ENCODE measurements at regions not wholly inside any gene's neighbourhood (a gene's known extent, or its start where the extent isn't known, plus 50 kb on each side); places are given as distances from the start of the nearest gene placed in this dataset.

GRCh38 chr14:85169381-85169780 lies 360.6 kb upstream of the FLRT2 start:
- intact Hi-C loops (cut with DNase I): no loop called here
- Histone ChIP-seq H3K27me3 (replicated peaks; ENCODE audit: insufficient read depth) (no peaks in the 10 kb centered on the region), H3K36me3 (no peaks in the 10 kb centered on the region), H3K27ac (no peak overlapping the region), H3K4me3 (no peak overlapping the region), H3K4me1 (replicated peaks) (no peaks in the 10 kb centered on the region), H3K9me3 (no peaks in the 10 kb centered on the region)
- TF ChIP-seq POLR2AphosphoS5 (IDR thresholded peaks at IDR 0.05) (no peak), POLR2A (IDR thresholded peaks at IDR 0.05) (no peak), CTCF (IDR thresholded peaks at IDR 0.05) (no peak)
- no peak for DNase-seq (ENCODE audit: low spot score)

- Histone ChIP-seq H3K27me3 (replicated peaks; ENCODE audit: insufficient read depth) (no peaks in the 10 kb centered on the region), H3K27ac (no peak overlapping the region), H3K36me3 (no peaks in the 10 kb centered on the region), H3K4me1 (replicated peaks) (no peaks in the 10 kb centered on the region), H3K4me3 (no peak overlapping the region), H3K9me3 (no peaks in the 10 kb centered on the region)
- TF ChIP-seq CTCF (IDR thresholded peaks at IDR 0.05) (no peak), POLR2AphosphoS5 (IDR thresholded peaks at IDR 0.05) (no peak), POLR2A (IDR thresholded peaks at IDR 0.05) (no peak)
- intact Hi-C loops (cut with DNase I): no loop called here
- no peak for DNase-seq (ENCODE audit: low spot score)
- 41% methylated on average over 2 of the region's 2 CpGs for WGBS
Observed at GRCh38 chr14:85172290-85172689, 357.7 kb upstream of the FLRT2 start.

- Histone ChIP-seq H3K4me3 (no peak overlapping the region), H3K27ac (no peak overlapping the region), H3K27me3 (replicated peaks; ENCODE audit: insufficient read depth) (no peaks in the 10 kb centered on the region), H3K9me3 (no peaks in the 10 kb centered on the region), H3K36me3 (no peaks in the 10 kb centered on the region), H3K4me1 (replicated peaks) (no peaks in the 10 kb centered on the region)
- intact Hi-C loops (cut with DNase I): no loop called here
- TF ChIP-seq POLR2A (IDR thresholded peaks at IDR 0.05): no peak
- TF ChIP-seq CTCF (IDR thresholded peaks at IDR 0.05): no peak
- no peak for TF ChIP-seq POLR2AphosphoS5 (IDR thresholded peaks at IDR 0.05)
- DNase-seq (ENCODE audit: low spot score): no peak
- WGBS: 34% methylated on average over 1 of the region's 1 CpG
Observed at GRCh38 chr14:85172889-85173477, 357.0 kb upstream of the FLRT2 start.

GRCh38 chr14:85175556-85175955 lies 354.4 kb upstream of the FLRT2 start:
- intact Hi-C loops (cut with DNase I): no loop called here
- Histone ChIP-seq H3K4me1 (replicated peaks) (no peaks in the 10 kb centered on the region), H3K9me3 (no peaks in the 10 kb centered on the region), H3K36me3 (no peaks in the 10 kb centered on the region), H3K27ac (no peak overlapping the region), H3K27me3 (replicated peaks; ENCODE audit: insufficient read depth) (no peaks in the 10 kb centered on the region), H3K4me3 (no peak overlapping the region)
- TF ChIP-seq CTCF (IDR thresholded peaks at IDR 0.05) (no peak), POLR2AphosphoS5 (IDR thresholded peaks at IDR 0.05) (no peak), POLR2A (IDR thresholded peaks at IDR 0.05) (no peak)
- DNase-seq (ENCODE audit: low spot score): no peak
- 86% methylated on average over 1 of the region's 1 CpG for WGBS

- 63% methylated on average over 2 of the region's 2 CpGs for WGBS
- Histone ChIP-seq H3K27me3 (replicated peaks; ENCODE audit: insufficient read depth) (no peaks in the 10 kb centered on the region), H3K4me3 (no peak overlapping the region), H3K27ac (no peak overlapping the region), H3K36me3 (no peaks in the 10 kb centered on the region), H3K9me3 (no peaks in the 10 kb centered on the region), H3K4me1 (replicated peaks) (no peaks in the 10 kb centered on the region)
- no peak for DNase-seq (ENCODE audit: low spot score)
- intact Hi-C loops (cut with DNase I): no loop called here
- TF ChIP-seq CTCF (IDR thresholded peaks at IDR 0.05) (no peak), POLR2A (IDR thresholded peaks at IDR 0.05) (no peak), POLR2AphosphoS5 (IDR thresholded peaks at IDR 0.05) (no peak)
Observed at GRCh38 chr14:85178864-85179263, 351.1 kb upstream of the FLRT2 start.

All from prostate gland (tissue), 2 donors.